Neuronal stem cell (in vitro differentiated cells): ENCODE measurements at regions not wholly inside any gene's neighbourhood (a gene's known extent, or its start where the extent isn't known, plus 50 kb on each side); places are given as distances from the start of the nearest gene placed in this dataset.
"Not testable (repeated sequence)": the region's sequence is repeated elsewhere in the genome, so short reads cannot be mapped to it uniquely, and the experiment has no call there.

ENCODE experiments used
- DNase-seq: peaks from one replicate; pipeline ENCODE4 v3.0.0-alpha.2; 2013; ENCODE audit warnings: low spot score
- H2AFZ ChIP-seq: one replicate; pipeline ENCODE4 v1.6.1; 2013; ENCODE audit warnings: mild to moderate bottlenecking, low read length, inconsistent platforms
- H2AK5ac ChIP-seq: 2 replicates; pipeline ENCODE4 v1.6.1; 2013; ENCODE audit warnings: low read depth, mild to moderate bottlenecking, inconsistent platforms, low read length, moderate library complexity, mixed read lengths
- H2BK120ac ChIP-seq: 2 replicates; pipeline ENCODE4 v1.6.1; 2013; ENCODE audit warnings: low read depth, mild to moderate bottlenecking, inconsistent platforms, low read length, moderate library complexity, mixed read lengths
- H2BK12ac ChIP-seq: one replicate; pipeline ENCODE4 v1.6.1; 2013; ENCODE audit warnings: low read length, inconsistent platforms
- H2BK15ac ChIP-seq: 2 replicates; pipeline ENCODE4 v1.6.1; 2013; ENCODE audit warnings: mild to moderate bottlenecking, low read length, inconsistent platforms, mixed read lengths
- H2BK5ac ChIP-seq: one replicate; pipeline ENCODE4 v1.6.1; 2013; ENCODE audit warnings: inconsistent platforms, mild to moderate bottlenecking, low read length, moderate library complexity
- H3K14ac ChIP-seq: one replicate; pipeline ENCODE4 v1.6.1; 2013; ENCODE audit warnings: low read length, inconsistent platforms
- H3K18ac ChIP-seq: 2 replicates; pipeline ENCODE4 v1.6.1; 2013; ENCODE audit warnings: low read length, inconsistent platforms
- H3K23ac ChIP-seq: 2 replicates; pipeline ENCODE4 v1.6.1; 2013; ENCODE audit warnings: low read depth, mild to moderate bottlenecking, mixed read lengths, low read length, inconsistent platforms; ENCODE audit not compliant: poor library complexity
- H3K27ac ChIP-seq: replicated peaks from 3 replicates; pipeline ENCODE4 v1.5.1; 2013; ENCODE audit warnings: low read length, inconsistent platforms
- H3K27me3 ChIP-seq, 3 experiments: 2 replicates each; pipeline ENCODE4 v1.6.1; 2013; ENCODE audit warnings: low read length in 3 of 3, mild to moderate bottlenecking in 2 of 3, inconsistent platforms in 1 of 3, low read depth in 1 of 3, mixed read lengths in 1 of 3, moderate library complexity in 1 of 3; ENCODE audit not compliant: control insufficient read depth in 3 of 3, insufficient read depth in 3 of 3
- H3K36me3 ChIP-seq, 2 donors: replicated peaks in 1 of 2; 2 replicates each; pipeline ENCODE4 v1.6.1; 2013; ENCODE audit warnings: low read length in 2 of 2; ENCODE audit not compliant: control insufficient read depth in 2 of 2, insufficient read depth in 2 of 2
- H3K4ac ChIP-seq: 2 replicates; pipeline ENCODE4 v1.6.1; 2013; ENCODE audit warnings: inconsistent platforms, mild to moderate bottlenecking, low read length, moderate library complexity
- H3K4me1 ChIP-seq, 2 donors: 1 replicate in 1 of 2; 2 replicates in 1 of 2; pipeline ENCODE4 v1.6.1; 2013; ENCODE audit warnings: low read length in 2 of 2, low read depth in 1 of 2; ENCODE audit not compliant: control insufficient read depth in 2 of 2, insufficient read depth in 1 of 2
- H3K4me2 ChIP-seq: one replicate; pipeline ENCODE4 v1.6.1; 2013; ENCODE audit warnings: mild to moderate bottlenecking, low read length, inconsistent platforms; ENCODE audit not compliant: insufficient read depth, poor library complexity, severe bottlenecking
- H3K4me3 ChIP-seq, 2 donors: 2 replicates each; pipeline ENCODE4 v1.5.1; 2013; ENCODE audit warnings: low read length in 2 of 2, mild to moderate bottlenecking in 2 of 2, inconsistent platforms in 1 of 2, moderate library complexity in 1 of 2
- H3K79me1 ChIP-seq: one replicate; pipeline ENCODE4 v1.6.1; 2013; ENCODE audit warnings: low read depth, mild to moderate bottlenecking, inconsistent platforms, low read length, moderate library complexity
- H3K9ac ChIP-seq: one replicate; pipeline ENCODE4 v1.6.1; 2013; ENCODE audit warnings: mild to moderate bottlenecking, low read depth, low read length, inconsistent platforms; ENCODE audit not compliant: poor library complexity
- H3K9me3 ChIP-seq, 2 donors: replicated peaks in 1 of 2; 2 replicates each; pipeline versions ENCODE3 to v1.6.1; 2013; ENCODE audit warnings: low read length in 2 of 2, mild to moderate bottlenecking in 2 of 2, inconsistent platforms in 1 of 2, low read depth in 1 of 2, mixed read lengths in 1 of 2, moderate library complexity in 1 of 2; ENCODE audit not compliant: control insufficient read depth in 2 of 2, insufficient read depth in 1 of 2
- H4K8ac ChIP-seq: one replicate; pipeline ENCODE4 v1.6.1; 2013; ENCODE audit warnings: low read depth, mild to moderate bottlenecking, inconsistent platforms, low read length, moderate library complexity
- H4K91ac ChIP-seq: one replicate; pipeline ENCODE4 v1.6.1; 2013; ENCODE audit warnings: low read length, low read depth, mild to moderate bottlenecking, inconsistent platforms; ENCODE audit not compliant: poor library complexity
- WGBS, 2 donors: extraction: QIAGEN DNeasy Blood & Tissue Kit; methylation state at CpG; one replicate each; pipeline ENCODE4 v1.1.7; 2013; ENCODE audit warnings: missing lambda C conversion rate in 2 of 2, mixed read lengths in 1 of 2; ENCODE audit not compliant: insufficient read length in 2 of 2, insufficient replicate concordance in 1 of 2; ENCODE audit errors: extremely low coverage in 2 of 2; 5-methylcytosine and 5-hydroxymethylcytosine counted together

GRCh38 chr9:94188246-94188645 lies 70.9 kb upstream of the ZNF169 start:
- Histone ChIP-seq H2BK5ac (no peak overlapping the region), H3K23ac (no peak overlapping the region), H2BK15ac (no peak overlapping the region), H2BK12ac (no peak overlapping the region), H3K9me3 (peaks cover 3 to 17% of the 10 kb centered on the region in 2 donors), H3K14ac (no peak overlapping the region), H3K9ac (no peak overlapping the region), H3K27ac (no peak overlapping the region), H3K4me3 (no peak overlapping the region), H2BK120ac (no peak overlapping the region), H3K27me3 (no peaks in the 10 kb centered on the region), H3K4ac (no peak overlapping the region), H3K4me2 (no peak overlapping the region), H3K36me3 (peaks cover 5 to 16% of the 10 kb centered on the region in 2 donors), H3K79me1 (no peaks in the 10 kb centered on the region), H3K18ac (no peak overlapping the region), H2AFZ (no peak overlapping the region), H3K4me1 (no peaks in the 10 kb centered on the region), H4K91ac (no peak overlapping the region), H2AK5ac (no peak overlapping the region), H4K8ac (no peak overlapping the region)
- no peak for DNase-seq

- not testable (repeated sequence) for H2BK15ac ChIP-seq
Measured at GRCh38 chr9:94191706-94192105, 67.4 kb upstream of the ZNF169 start.

GRCh38 chr9:94198414-94198813 lies 60.7 kb upstream of the ZNF169 start:
- Histone ChIP-seq H4K91ac (no peak overlapping the region), H2BK5ac (no peak overlapping the region), H2BK120ac (no peak overlapping the region), H3K4ac (no peak overlapping the region), H3K27me3 (no peaks in the 10 kb centered on the region), H3K4me3 (no peak overlapping the region), H3K9ac (no peak overlapping the region), H2BK15ac (no peak overlapping the region), H3K9me3 (peaks cover 4 to 15% of the 10 kb centered on the region in 2 donors), H3K79me1 (no peaks in the 10 kb centered on the region), H2AK5ac (no peak overlapping the region), H4K8ac (no peak overlapping the region), H3K36me3 (peaks cover 0 to 2% of the 10 kb centered on the region in 2 donors), H3K23ac (no peak overlapping the region), H3K4me2 (no peak overlapping the region), H3K14ac (peak overlapping the region; percentile 0), H3K27ac (no peak overlapping the region), H3K18ac (no peak overlapping the region), H2BK12ac (no peak overlapping the region), H2AFZ (no peak overlapping the region), H3K4me1 (no peaks in the 10 kb centered on the region)
- no CpG with 5 or more reads among the region's 3 CpGs for WGBS, 2 donors
- DNase-seq, result no peak

More at GRCh38 chr9:94191706-94192105, 67.4 kb upstream of the ZNF169 start:
- H3K4me3 ChIP-seq, H3K4ac ChIP-seq, H3K27me3 ChIP-seq, H3K23ac ChIP-seq, H3K4me1 ChIP-seq, H3K79me1 ChIP-seq, H3K14ac ChIP-seq, H3K18ac ChIP-seq, H2BK5ac ChIP-seq, H3K4me2 ChIP-seq, H3K9ac ChIP-seq, H2AK5ac ChIP-seq, H4K91ac ChIP-seq, DNase-seq, H2BK120ac ChIP-seq, H2AFZ ChIP-seq, H4K8ac ChIP-seq, H2BK12ac ChIP-seq, H3K27ac ChIP-seq, H3K36me3 ChIP-seq: not testable (repeated sequence)
- H3K9me3 ChIP-seq, result peaks cover 4 to 30% of the 10 kb centered on the region in 2 donors
- WGBS, 2 donors, result no CpG with 5 or more reads among the region's 6 CpGs

- H2BK120ac ChIP-seq, result no peak overlapping the region
- H3K9me3 ChIP-seq, result peaks cover 4 to 15% of the 10 kb centered on the region in 2 donors
- H2BK12ac ChIP-seq, result no peak overlapping the region
- no peaks in the 10 kb centered on the region for H3K27me3 ChIP-seq
- H3K9ac ChIP-seq, result no peak overlapping the region
- no peak overlapping the region for H3K18ac ChIP-seq
- H3K27ac ChIP-seq, result no peak overlapping the region
- H3K14ac ChIP-seq, result no peak overlapping the region
- H3K4me2 ChIP-seq, result no peak overlapping the region
- no peaks in the 10 kb centered on the region for H3K4me1 ChIP-seq
- H3K79me1 ChIP-seq, result no peaks in the 10 kb centered on the region
- H3K23ac ChIP-seq, result no peak overlapping the region
- no peak overlapping the region for H3K4ac ChIP-seq
- H4K91ac ChIP-seq, result no peak overlapping the region
- H3K36me3 ChIP-seq, result peaks cover 0 to 2% of the 10 kb centered on the region in 2 donors
- no peak overlapping the region for H2AK5ac ChIP-seq
- H2BK15ac ChIP-seq, result no peak overlapping the region
- no peak overlapping the region for H3K4me3 ChIP-seq
- no peak for DNase-seq
- H2BK5ac ChIP-seq, result no peak overlapping the region
- H4K8ac ChIP-seq, result no peak overlapping the region
- H2AFZ ChIP-seq, result no peak overlapping the region
Measured at GRCh38 chr9:94199776-94200175, 59.3 kb upstream of the ZNF169 start.
